K562 (cell line): ENCODE measurements at regions not wholly inside any gene's neighbourhood (a gene's known extent, or its start where the extent isn't known, plus 50 kb on each side); places are given as distances from the start of the nearest gene placed in this dataset.

Source experiments
- ATAC-seq: fragments of 200-7000 bp; cut with Tn5 transposase; 3 replicates; pipeline ENCODE4 v1.9.1; 2020; ENCODE audit warnings: moderate library complexity
- BruUV-seq: library from RNA; stranded (reverse); fragments of 400-500 nt; replicated peaks from 2 replicates; lab custom pipeline; 2021; lab: Mats Ljungman, UMichigan
- CTCF ChIA-PET: fragments of 300-600 bp; formaldehyde crosslinking; extraction: SDS; loops from one replicate; lab custom pipeline; 2021; ENCODE audit warnings: low intra/inter-chr PET ratio; lab: Yijun Ruan, JAX
- POLR2A ChIA-PET: fragments of 300-600, 350-650 bp; sonication (Branson Sonifier 250); formaldehyde crosslinking; extraction: SDS; loops from one replicate; lab custom pipeline; 2021; ENCODE audit warnings: antibody characterized with exemption, inconsistent platforms; lab: Yijun Ruan, JAX
- DNase-seq, 4 experiments: peaks; one replicate each; pipeline versions ENCODE4 v3.0.0 to v3.0.0-alpha.2; 2011 to 2018; ENCODE audit warnings: low spot score in 3 of 4, mixed read lengths in 3 of 4; ENCODE audit errors: extremely low read depth in 1 of 4
- FAIRE-seq: peaks from 2 replicates; lab custom pipeline; 2011; peaks lifted over from hg19 to GRCh38; lab: Jason Lieb, UNC
- H2AFZ ChIP-seq: 2 replicates; pipeline ENCODE4 v1.6.0; 2011; ENCODE audit warnings: low read depth, low read length, control low read depth, inconsistent platforms
- H3K27ac ChIP-seq: fragments of 200-600 bp; 3 replicates; pipeline ENCODE4 v1.8.0; 2011; ENCODE audit warnings: low read depth, mild to moderate bottlenecking, control low read depth, inconsistent platforms, low read length, moderate library complexity, mixed read lengths; ENCODE audit errors: extremely low read depth
- H3K27me3 ChIP-seq, 2 experiments: fragments of 300-600 bp in 1 of 2; 2 replicates in 1 of 2; 3 replicates in 1 of 2; pipeline versions ENCODE4 v1.6.0 to v1.8.0; 2011; ENCODE audit warnings: inconsistent platforms in 2 of 2, low read length in 2 of 2, mild to moderate bottlenecking in 1 of 2, mixed read lengths in 1 of 2, moderate library complexity in 1 of 2; ENCODE audit not compliant: control insufficient read depth in 2 of 2, insufficient read depth in 2 of 2
- H3K36me3 ChIP-seq: fragments of 300-600 bp; 3 replicates; pipeline ENCODE4 v1.8.0; 2011; ENCODE audit warnings: mild to moderate bottlenecking, low read length, inconsistent platforms; ENCODE audit not compliant: control insufficient read depth, insufficient read depth
- H3K4me1 ChIP-seq, 2 experiments: fragments of 200-600 bp in 1 of 2; replicated peaks in 1 of 2; 2 replicates in 1 of 2; 3 replicates in 1 of 2; pipeline versions ENCODE4 v1.5.1 to v1.8.0; 2011; ENCODE audit warnings: inconsistent platforms in 2 of 2, low read length in 2 of 2, mild to moderate bottlenecking in 1 of 2, mixed read lengths in 1 of 2, moderate library complexity in 1 of 2; ENCODE audit not compliant: control insufficient read depth in 2 of 2, insufficient read depth in 2 of 2
- H3K4me2 ChIP-seq: 2 replicates; pipeline ENCODE4 v1.6.1; 2011; ENCODE audit warnings: low read length, control low read depth, inconsistent platforms, mixed read lengths; ENCODE audit not compliant: insufficient read depth
- H3K4me3 ChIP-seq: fragments of 200-600 bp; sonication (generic), shearing (Covaris generic); 2 replicates; pipeline ENCODE4 v1.5.1; 2016; ENCODE audit warnings: control low read depth, inconsistent platforms
- H3K79me2 ChIP-seq: fragments of 200-600 bp; 3 replicates; pipeline ENCODE4 v1.8.0; 2011; ENCODE audit warnings: low read length, inconsistent platforms; ENCODE audit not compliant: control insufficient read depth, insufficient read depth
- H3K9ac ChIP-seq, 2 experiments: 2 replicates each; pipeline versions ENCODE4 v1.6.0 to v1.6.1; 2011; ENCODE audit warnings: low read depth in 2 of 2, low read length in 2 of 2, control low read depth in 1 of 2, inconsistent platforms in 1 of 2, mild to moderate bottlenecking in 1 of 2, mixed read lengths in 1 of 2; ENCODE audit not compliant: insufficient read depth in 1 of 2
- H3K9me1 ChIP-seq: one replicate; pipeline ENCODE4 v1.6.0; 2011; ENCODE audit warnings: inconsistent platforms, mild to moderate bottlenecking, low read length, moderate library complexity; ENCODE audit not compliant: control insufficient read depth, insufficient read depth
- H3K9me3 ChIP-seq: replicated peaks from 2 replicates; pipeline ENCODE4 v1.5.1; 2011; ENCODE audit warnings: low read depth, low read length, inconsistent platforms; ENCODE audit not compliant: control insufficient read depth, insufficient read depth
- H4K20me1 ChIP-seq: replicated peaks from 2 replicates; pipeline ENCODE4 v1.6.1; 2011; ENCODE audit warnings: low read length, inconsistent platforms, mixed read lengths; ENCODE audit not compliant: control insufficient read depth, insufficient read depth
- ARID3B ChIP-seq: fragments of 250-450 bp; sonication (Bioruptor Pico); IDR thresholded peaks from 2 replicates; pipeline ENCODE4 v1.4.0; 2020; ENCODE audit warnings: borderline replicate concordance
- MYNN ChIP-seq, 2 experiments: sonication (generic); formaldehyde crosslinking in 1 of 2; IDR thresholded peaks; 2 replicates each; pipeline versions ENCODE4 v1.5.0 to v1.6.1; 2016 to 2020; ENCODE audit warnings: antibody characterized with exemption in 1 of 2, missing genetic modification reagents in 1 of 2
- POLR2B ChIP-seq: fragments of 450-650 bp; IDR thresholded peaks from 2 replicates; pipeline ENCODE4 v1.6.1; 2018; ENCODE audit warnings: low read depth; ENCODE audit not compliant: partially characterized antibody
- RBM22 ChIP-seq: fragments of 200-400 bp; formaldehyde crosslinking; IDR thresholded peaks from 2 replicates; pipeline ENCODE4 v1.6.1; 2018; ENCODE audit warnings: low read length, low read depth; ENCODE audit not compliant: poor library complexity, severe bottlenecking
- ZNF124 ChIP-seq: sonication (generic); formaldehyde crosslinking; IDR thresholded peaks from 2 replicates; pipeline ENCODE4 v1.8.1; 2022; ENCODE audit warnings: missing genetic modification reagents
- ZNF785 ChIP-seq: fragments of 250-450 bp; sonication (Bioruptor Pico); IDR thresholded peaks from 2 replicates; pipeline ENCODE4 v1.4.0; 2020; ENCODE audit warnings: mild to moderate bottlenecking
- WGBS: fragments of 100-300 bp; shearing (Covaris generic); methylation state at CpG from one replicate; pipeline ENCODE4 v1.1.6; 2016; ENCODE audit warnings: low coverage, mixed read lengths; ENCODE audit not compliant: insufficient coverage; ENCODE audit errors: missing lambda C conversion rate; 5-methylcytosine and 5-hydroxymethylcytosine counted together
- in situ Hi-C: fragments of 300-500 bp; cut with MboI; formaldehyde crosslinking; loops from 4 replicates; pipeline ENCODE4 v1.15.0; 2018; ENCODE audit warnings: inconsistent platforms, mixed read lengths
- intact Hi-C: fragments of 100-400 bp; cut with micrococcal nuclease; formaldehyde crosslinking; loops from 2 replicates; pipeline ENCODE4 v1.14.2; 2022

- no TSS peak for BruUV-seq
- 1% methylated on average over 6 of the region's 9 CpGs for WGBS
- peaks cover 3 to 8% of the 10 kb centered on the region in 2 experiments; a peak in 3 of 5 replicates for H3K27me3 ChIP-seq
- H2AFZ ChIP-seq = no peak overlapping the region
- intact Hi-C loops (no loop called here), in situ Hi-C loops (no loop called here)
- no peaks in the 10 kb centered on the region for H3K79me2 ChIP-seq
- no peak overlapping the region for H3K4me3 ChIP-seq
- FAIRE-seq (no peak), ATAC-seq (no peak), DNase-seq (no peak)
- TF ChIP-seq ARID3B = no peak
- no peak for TF ChIP-seq ZNF124 (CRISPR knock-in tag)
- TF ChIP-seq ZNF785 (CRISPR knock-in tag) = no peak
- TF ChIP-seq MYNN (IDR thresholded peaks at IDR 0.05) = no peak
- no peak for TF ChIP-seq MYNN (CRISPR knock-in tag; IDR thresholded peaks at IDR 0.05)
- no peak for TF ChIP-seq POLR2B
- TF ChIP-seq RBM22 = no peak
- POLR2A ChIA-PET = interaction anchor here (1.3 kb wide), 1 partner anchor 14 kb away, joined by 3 read pairs; no protein-coding TSS in a partner anchor
- H3K9me3 ChIP-seq = no peaks in the 10 kb centered on the region
- H3K9me1 ChIP-seq = no peaks in the 10 kb centered on the region
- H3K36me3 ChIP-seq = no peaks in the 10 kb centered on the region
- no peak overlapping the region for H3K27ac ChIP-seq
- H3K9ac ChIP-seq = no peak overlapping the region
- H4K20me1 ChIP-seq = no peaks in the 10 kb centered on the region
- H3K4me2 ChIP-seq = no peak overlapping the region
- CTCF ChIA-PET = no interaction called here
- no peaks in the 10 kb centered on the region for H3K4me1 ChIP-seq
Measured at GRCh38 chr11:95486979-95487378, 256.0 kb upstream of the SESN3 start.
